IPS-18c (cell line): ENCODE measurements at regions not wholly inside any gene's neighbourhood (a gene's known extent, or its start where the extent isn't known, plus 50 kb on each side); places are given as distances from the start of the nearest gene placed in this dataset.

Source experiments
- H3K4me3 ChIP-seq: 2 replicates; pipeline ENCODE4 v1.7.0; 2013; ENCODE audit warnings: low read depth, mild to moderate bottlenecking, low read length, moderate library complexity; ENCODE audit not compliant: insufficient read depth
- H3K9me3 ChIP-seq: one replicate; pipeline ENCODE4 v1.6.1; 2013; ENCODE audit warnings: mild to moderate bottlenecking, low read length, moderate library complexity; ENCODE audit not compliant: control insufficient read depth, insufficient read depth

GRCh38 chr7:96440328-96440727 lies 118.4 kb upstream of the SLC25A13 start:
- peaks cover 2% of the 10 kb centered on the region for H3K9me3 ChIP-seq
- no peak overlapping the region for H3K4me3 ChIP-seq

- Histone ChIP-seq H3K4me3 (no peak overlapping the region), H3K9me3 (no peaks in the 10 kb centered on the region)
Measured at GRCh38 chr7:96436880-96437279, 115.0 kb upstream of the SLC25A13 start.

DNA sequence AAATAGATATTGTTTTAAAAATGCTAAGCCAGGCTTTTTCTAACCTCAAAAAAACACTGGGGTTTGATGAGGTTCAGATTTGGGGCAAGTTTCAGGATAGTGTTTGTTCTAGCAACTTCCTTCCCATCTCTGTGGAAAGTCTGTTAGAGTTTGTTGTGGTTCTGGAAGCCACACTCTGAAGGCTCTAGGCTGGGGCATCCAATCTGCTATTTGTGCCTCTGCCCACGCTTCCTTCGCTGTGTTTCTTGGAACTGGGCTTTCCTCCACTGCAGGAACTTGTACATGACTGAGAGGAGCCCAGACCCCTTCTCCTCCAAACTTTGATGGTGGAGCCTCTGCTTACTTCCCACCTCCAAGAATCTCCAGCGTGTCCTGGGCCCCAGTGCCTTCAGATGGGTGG lies 108.5 kb upstream of the SLC25A13 start:
- Histone ChIP-seq H3K9me3 (no peaks in the 10 kb centered on the region), H3K4me3 (no peak overlapping the region)

DNA sequence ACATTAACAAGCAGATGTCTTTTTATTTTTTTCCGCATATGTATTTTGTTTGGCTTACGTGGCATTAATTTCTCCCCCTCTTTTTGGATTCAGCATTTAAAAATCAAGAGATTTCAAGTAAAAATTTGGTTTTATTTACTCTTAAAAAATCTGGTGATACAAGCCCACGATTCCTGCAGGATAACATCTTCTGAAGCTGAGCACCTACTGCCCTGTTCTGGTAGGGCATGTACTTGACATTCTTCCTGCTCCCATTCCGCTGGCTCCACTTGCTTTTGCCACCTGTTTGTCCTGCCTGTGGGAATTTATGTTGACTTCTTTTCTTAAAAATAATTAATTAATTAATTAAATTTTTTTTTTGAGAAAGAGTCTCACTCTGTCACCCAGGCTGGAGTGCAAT lies 105.2 kb upstream of the SLC25A13 start:
- no peak overlapping the region for H3K4me3 ChIP-seq
- no peaks in the 10 kb centered on the region for H3K9me3 ChIP-seq

DNA sequence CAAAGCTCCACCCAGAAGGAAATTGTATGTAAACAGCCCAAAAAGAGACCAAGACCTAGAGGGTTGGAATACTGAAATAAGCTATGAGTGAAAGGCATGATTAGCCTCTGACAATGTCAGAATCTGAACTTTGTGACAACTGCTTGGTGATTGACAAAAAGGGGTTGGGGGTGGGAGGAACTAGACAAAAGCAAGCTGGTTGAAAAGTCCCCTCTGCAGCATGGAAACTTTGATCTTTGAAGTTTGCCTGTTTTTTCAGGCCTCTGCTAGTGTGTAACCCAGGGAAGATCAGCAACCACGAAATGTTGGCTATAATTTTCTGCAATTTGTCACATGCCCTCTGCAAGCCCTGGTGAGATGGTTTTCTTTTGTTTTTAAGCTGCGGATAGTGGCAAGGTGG lies 104.8 kb upstream of the SLC25A13 start:
- H3K4me3 ChIP-seq, result no peak overlapping the region
- H3K9me3 ChIP-seq, result no peaks in the 10 kb centered on the region

DNA sequence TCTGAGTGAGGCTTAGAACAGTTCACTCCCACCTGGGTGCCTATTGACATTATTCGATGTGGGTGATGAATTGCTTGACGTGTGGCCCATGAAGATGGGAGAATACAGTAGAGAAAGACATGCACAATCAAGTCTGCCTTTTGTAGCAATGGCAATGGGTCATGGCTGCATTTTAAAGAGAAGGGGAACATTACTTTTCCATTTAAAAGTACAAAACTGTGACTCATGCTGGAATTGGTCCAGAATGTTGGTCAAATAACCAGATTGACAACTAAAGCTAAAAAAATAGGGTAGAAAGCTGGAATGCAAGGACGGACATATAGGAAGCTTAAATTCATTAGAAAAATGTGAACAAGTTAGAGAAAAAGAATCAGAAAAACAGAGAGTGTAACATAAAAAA lies 104.1 kb upstream of the SLC25A13 start:
- Histone ChIP-seq H3K9me3 (no peaks in the 10 kb centered on the region), H3K4me3 (no peak overlapping the region)

DNA sequence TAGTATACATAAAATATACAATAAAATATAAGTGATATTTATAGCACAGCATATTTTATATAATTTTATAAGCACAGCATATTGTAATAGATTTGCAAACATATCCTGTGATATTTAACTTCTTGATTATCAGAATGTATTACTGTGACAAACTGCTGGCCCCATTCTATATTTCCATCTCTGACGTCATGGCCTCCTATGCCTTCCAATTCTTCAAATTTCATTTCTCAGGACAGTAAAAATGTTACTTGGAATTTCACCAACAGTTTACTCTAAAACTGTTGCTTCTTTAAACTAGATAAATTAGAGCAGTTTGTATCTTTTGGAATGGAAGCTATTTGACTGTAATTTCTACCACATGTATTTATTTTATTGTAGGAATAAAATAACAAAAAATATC lies 102.5 kb upstream of the SLC25A13 start:
- no peak overlapping the region for H3K4me3 ChIP-seq
- H3K9me3 ChIP-seq, result no peaks in the 10 kb centered on the region

GRCh38 chr7:96422388-96422787 lies 100.5 kb upstream of the SLC25A13 start:
- Histone ChIP-seq H3K9me3 (no peaks in the 10 kb centered on the region), H3K4me3 (no peak overlapping the region)

DNA sequence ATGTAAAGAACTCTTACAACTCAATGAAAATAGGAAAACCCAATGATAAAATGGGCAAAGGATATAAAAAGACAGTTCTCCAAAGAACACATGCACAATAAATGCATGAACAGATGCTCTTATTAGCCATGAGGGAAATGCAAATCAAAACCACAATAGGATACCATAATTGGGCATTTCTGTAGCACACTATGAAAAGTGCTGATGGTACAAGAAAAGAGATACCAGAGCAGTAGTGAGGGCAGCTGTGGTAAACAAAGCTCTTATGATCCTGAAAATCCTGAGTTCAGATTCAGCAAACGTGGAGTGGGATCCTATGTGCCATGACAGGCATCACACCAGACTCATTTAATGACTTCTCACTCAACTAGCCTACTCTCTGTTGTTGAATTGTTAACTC lies 96.7 kb upstream of the SLC25A13 start:
- Histone ChIP-seq H3K4me3 (no peak overlapping the region; the same call in 1 of the 2 replicates), H3K9me3 (no peaks in the 10 kb centered on the region)

DNA sequence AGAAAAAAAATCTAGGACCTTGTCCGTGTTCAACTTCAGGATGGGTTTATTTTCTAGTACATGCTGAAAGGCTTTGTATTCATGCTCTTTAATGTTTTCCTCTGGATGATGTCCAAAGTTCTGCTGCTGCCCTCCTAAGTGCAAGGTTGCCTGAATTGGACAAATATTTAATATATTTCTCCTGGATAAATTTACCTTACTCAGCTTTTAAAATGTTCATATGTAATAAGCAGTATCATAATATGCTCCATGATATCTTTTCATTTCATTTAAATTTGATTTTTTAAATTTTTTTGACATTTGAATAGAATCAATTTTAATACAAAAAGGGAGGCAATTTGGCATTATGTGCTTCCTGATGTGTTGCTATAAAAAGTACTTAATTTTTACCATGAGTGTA lies 95.9 kb upstream of the SLC25A13 start:
- H3K9me3 ChIP-seq, result no peaks in the 10 kb centered on the region

DNA sequence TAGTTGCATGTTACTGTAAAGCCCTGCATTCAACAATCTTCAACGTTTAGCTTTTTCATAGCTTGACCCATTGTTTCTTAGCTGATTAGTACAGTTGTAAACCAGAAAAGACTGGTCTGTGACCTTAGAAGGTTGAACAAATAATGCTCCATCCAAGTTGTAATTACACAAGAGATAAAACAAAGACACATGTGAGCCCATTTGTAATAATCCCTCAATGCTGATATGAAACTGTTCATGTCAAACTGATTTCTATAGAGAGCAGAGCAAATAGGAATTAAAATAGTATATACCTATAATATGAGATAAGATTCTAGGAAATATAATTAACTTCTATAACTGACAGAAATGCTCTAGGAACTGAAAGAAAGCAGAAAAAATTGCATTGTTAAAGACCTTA lies 94.7 kb upstream of the SLC25A13 start:
- no peak overlapping the region for H3K4me3 ChIP-seq
- H3K9me3 ChIP-seq, result no peaks in the 10 kb centered on the region

More for the DNA sequence above, 95.9 kb upstream of the SLC25A13 start:
- no peak overlapping the region for H3K4me3 ChIP-seq

- no peaks in the 10 kb centered on the region for H3K9me3 ChIP-seq
- no peak overlapping the region for H3K4me3 ChIP-seq
Measured at GRCh38 chr7:96416116-96416515, 94.2 kb upstream of the SLC25A13 start.

DNA sequence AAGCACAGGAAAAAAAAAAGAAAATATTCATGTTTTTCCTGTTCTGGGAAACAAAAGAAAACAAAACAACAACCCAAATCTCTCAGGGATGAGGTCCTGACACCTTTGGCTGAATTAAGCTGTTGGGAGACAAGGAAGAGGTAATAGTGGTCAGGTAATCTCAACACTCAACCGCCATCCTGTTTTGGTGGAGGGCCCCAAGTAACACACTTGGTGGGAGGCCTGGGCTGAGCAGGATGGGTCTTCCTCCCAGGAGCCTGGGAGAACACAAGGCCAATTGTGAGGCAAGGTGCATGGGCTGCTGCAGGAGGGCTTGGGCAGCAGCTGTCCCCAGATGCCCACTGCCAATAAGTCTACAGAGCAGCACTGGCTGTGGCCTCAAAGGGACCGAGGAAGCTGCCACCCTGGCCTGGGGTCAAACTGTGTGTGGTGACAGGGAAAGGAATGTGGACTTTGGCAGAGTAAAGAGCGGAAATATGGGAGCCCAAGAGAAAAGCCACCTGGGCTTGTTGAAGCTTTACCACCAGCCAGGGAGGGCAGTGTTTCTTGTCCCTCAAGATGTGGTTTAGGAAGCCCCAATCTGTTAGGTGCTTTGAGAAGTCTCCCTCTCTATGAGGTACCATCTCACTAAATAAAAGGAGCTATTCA lies 93.5 kb upstream of the SLC25A13 start:
- no peak overlapping the region for H3K4me3 ChIP-seq

GRCh38 chr7:96414931-96415292 lies 93.0 kb upstream of the SLC25A13 start:
- no peak overlapping the region for H3K4me3 ChIP-seq
- no peaks in the 10 kb centered on the region for H3K9me3 ChIP-seq

More for the DNA sequence above, 93.5 kb upstream of the SLC25A13 start:
- no peaks in the 10 kb centered on the region for H3K9me3 ChIP-seq

DNA sequence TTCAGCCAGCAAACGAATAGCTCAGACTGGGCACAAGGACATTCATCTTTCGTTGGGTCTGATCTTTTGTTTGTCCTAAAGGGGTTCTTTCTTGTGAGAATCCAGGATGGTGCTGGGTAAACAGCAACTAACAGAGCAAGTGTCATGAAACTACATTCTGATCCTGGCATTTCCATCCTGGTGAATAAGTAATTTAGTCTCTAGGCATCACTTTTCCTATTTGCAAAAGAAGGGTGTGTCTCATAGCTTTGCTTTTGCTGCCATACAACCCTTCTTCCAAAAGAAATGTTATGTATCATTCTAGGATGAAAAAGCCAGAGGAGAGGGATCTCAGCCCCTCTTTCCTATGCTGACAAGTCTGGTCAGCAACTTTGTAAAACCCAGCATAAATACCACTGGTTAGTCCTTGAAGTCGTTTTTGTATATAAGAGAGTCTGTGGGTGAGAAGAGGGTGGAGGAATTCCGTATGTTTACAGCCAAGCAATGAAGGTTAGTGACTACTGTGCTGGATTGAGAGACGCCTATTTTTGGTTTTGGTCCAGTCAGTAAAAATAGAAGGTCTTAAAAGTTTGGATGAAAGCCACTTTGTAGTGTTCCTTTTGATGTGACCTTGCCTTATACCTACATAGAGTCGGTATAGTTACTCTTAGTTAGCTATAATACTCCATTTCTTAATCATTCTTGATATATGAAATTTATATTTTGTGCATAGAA lies 88.4 kb upstream of the SLC25A13 start:
- H3K9me3 ChIP-seq, result no peaks in the 10 kb centered on the region

GRCh38 chr7:96408881-96409280 lies 87.0 kb upstream of the SLC25A13 start:
- Histone ChIP-seq H3K9me3 (no peaks in the 10 kb centered on the region), H3K4me3 (no peak overlapping the region)

More for the DNA sequence above, 88.4 kb upstream of the SLC25A13 start:
- no peak overlapping the region for H3K4me3 ChIP-seq

GRCh38 chr7:96407427-96407826 lies 85.5 kb upstream of the SLC25A13 start:
- Histone ChIP-seq H3K4me3 (no peak overlapping the region), H3K9me3 (no peaks in the 10 kb centered on the region)

DNA sequence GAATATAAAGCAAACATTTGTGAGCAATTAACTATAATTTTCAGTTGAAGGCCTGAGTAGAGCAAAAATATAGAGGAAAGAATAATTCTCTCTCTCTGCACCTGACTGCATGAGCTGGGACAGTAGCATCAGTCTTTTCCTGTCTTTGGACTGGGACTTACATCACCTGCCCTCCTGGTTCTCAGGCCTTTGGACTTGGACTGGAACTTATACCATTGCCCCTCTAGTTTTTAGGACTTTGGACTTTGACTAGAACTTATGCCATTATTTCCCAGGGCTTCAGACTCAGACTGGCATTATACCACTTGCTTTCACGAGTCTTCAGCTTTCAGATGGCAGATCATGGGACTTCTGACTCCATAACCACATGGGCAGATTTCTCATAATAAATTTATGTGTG lies 81.0 kb upstream of the SLC25A13 start:
- H3K9me3 ChIP-seq, result no peaks in the 10 kb centered on the region
- H3K4me3 ChIP-seq, result no peak overlapping the region

DNA sequence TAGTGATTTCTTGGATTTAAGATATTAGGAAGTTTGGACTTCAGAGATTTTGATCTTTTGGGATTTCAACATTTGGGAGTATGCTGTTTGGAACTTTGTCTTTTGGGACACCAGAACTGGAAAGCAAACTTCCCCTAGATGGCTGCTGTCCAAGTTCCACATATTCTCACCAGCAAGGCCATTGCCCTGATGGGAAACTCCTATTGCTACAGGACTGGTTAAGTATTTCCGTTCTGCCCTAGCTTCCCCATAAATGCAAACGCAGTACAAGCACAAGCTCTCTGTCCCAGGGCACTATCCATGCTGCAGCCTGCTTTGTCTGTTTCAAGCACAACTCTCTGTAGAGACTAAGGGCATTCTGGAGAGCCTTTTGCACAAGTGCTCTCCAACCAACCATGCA lies 79.3 kb upstream of the SLC25A13 start:
- H3K9me3 ChIP-seq, result no peaks in the 10 kb centered on the region

More for the DNA sequence above, 79.3 kb upstream of the SLC25A13 start:
- no peak overlapping the region for H3K4me3 ChIP-seq
